Natural killer cell (primary cell): ENCODE measurements at regions not wholly inside any gene's neighbourhood (a gene's known extent, or its start where the extent isn't known, plus 50 kb on each side); places are given as distances from the start of the nearest gene placed in this dataset.
A peak's percentile ranks its signal among the peaks of the same experiment; 100 is the strongest.
"Not testable (repeated sequence)": the region's sequence is repeated elsewhere in the genome, so short reads cannot be mapped to it uniquely, and the experiment has no call there.

Source experiments
- ATAC-seq, 3 donors: fragments of 150-1000 bp in 2 of 3; fragments of 200-7000 bp in 1 of 3; cut with Tn5 transposase; 1 replicate in 1 of 3; 2 replicates in 2 of 3; pipeline ENCODE4 v1.10.0; 2021; ENCODE audit warnings: mild to moderate bottlenecking in 2 of 3, moderate library complexity in 2 of 3
- DNase-seq, 2 donors: peaks; one replicate each; pipeline versions ENCODE4 v3.0.0 to v3.0.0-alpha.2; 2013 to 2021; ENCODE audit warnings: mixed read lengths in 1 of 2
- H3K27ac ChIP-seq: one replicate; pipeline ENCODE4 v1.5.1; 2013; ENCODE audit warnings: mild to moderate bottlenecking, low read length
- H3K27me3 ChIP-seq: one replicate; pipeline ENCODE4 v1.6.1; 2013; ENCODE audit warnings: low read length; ENCODE audit not compliant: control insufficient read depth, insufficient read depth
- H3K36me3 ChIP-seq: one replicate; pipeline ENCODE4 v1.6.1; 2013; ENCODE audit warnings: low read length; ENCODE audit not compliant: control insufficient read depth, insufficient read depth
- H3K4me1 ChIP-seq: one replicate; pipeline ENCODE4 v1.6.1; 2013; ENCODE audit warnings: low read length; ENCODE audit not compliant: control insufficient read depth, insufficient read depth
- H3K4me3 ChIP-seq: one replicate; pipeline ENCODE4 v1.5.1; 2013; ENCODE audit warnings: low read length
- H3K9me3 ChIP-seq: one replicate; pipeline ENCODE4 v1.6.1; 2013; ENCODE audit warnings: low read length; ENCODE audit not compliant: control insufficient read depth, insufficient read depth
- H3K27ac Mint-ChIP-seq, 2 donors: one replicate each; pipeline ENCODE4 v1.8.0; 2022; ENCODE audit warnings: mild to moderate bottlenecking in 2 of 2, mixed read lengths in 2 of 2, moderate library complexity in 1 of 2
- H3K27me3 Mint-ChIP-seq, 2 donors: one replicate each; pipeline ENCODE4 v1.8.0; 2022; ENCODE audit warnings: low read depth in 2 of 2, mixed read lengths in 2 of 2
- H3K36me3 Mint-ChIP-seq: one replicate; pipeline ENCODE4 v1.8.0; 2022; ENCODE audit warnings: mixed read lengths
- H3K4me1 Mint-ChIP-seq, 2 donors: one replicate each; pipeline ENCODE4 v1.8.0; 2022; ENCODE audit warnings: mixed read lengths in 2 of 2
- H3K4me3 Mint-ChIP-seq: one replicate; pipeline ENCODE4 v1.8.0; 2022; ENCODE audit warnings: mild to moderate bottlenecking, moderate library complexity, mixed read lengths
- H3K9me3 Mint-ChIP-seq, 2 donors: one replicate each; pipeline ENCODE4 v1.8.0; 2022; ENCODE audit warnings: mixed read lengths in 2 of 2
- WGBS: methylation state at CpG from one replicate; pipeline ENCODE4 v1.1.7; 2013; ENCODE audit warnings: missing lambda C conversion rate; ENCODE audit not compliant: insufficient coverage; 5-methylcytosine and 5-hydroxymethylcytosine counted together
- intact Hi-C: fragments of 100-400 bp; cut with micrococcal nuclease; formaldehyde crosslinking; loops from one replicate; pipeline ENCODE4 v1.14.2; 2022
- TF ChIP-seq, protein P1 (sequence below): fragments of 200-600 bp; IDR thresholded peaks from one replicate; pipeline ENCODE4 v1.8.0; 2022; ENCODE audit warnings: antibody characterized with exemption

- H3K4me3 ChIP-seq: no peak overlapping the region
- TF ChIP-seq, protein P1, sequence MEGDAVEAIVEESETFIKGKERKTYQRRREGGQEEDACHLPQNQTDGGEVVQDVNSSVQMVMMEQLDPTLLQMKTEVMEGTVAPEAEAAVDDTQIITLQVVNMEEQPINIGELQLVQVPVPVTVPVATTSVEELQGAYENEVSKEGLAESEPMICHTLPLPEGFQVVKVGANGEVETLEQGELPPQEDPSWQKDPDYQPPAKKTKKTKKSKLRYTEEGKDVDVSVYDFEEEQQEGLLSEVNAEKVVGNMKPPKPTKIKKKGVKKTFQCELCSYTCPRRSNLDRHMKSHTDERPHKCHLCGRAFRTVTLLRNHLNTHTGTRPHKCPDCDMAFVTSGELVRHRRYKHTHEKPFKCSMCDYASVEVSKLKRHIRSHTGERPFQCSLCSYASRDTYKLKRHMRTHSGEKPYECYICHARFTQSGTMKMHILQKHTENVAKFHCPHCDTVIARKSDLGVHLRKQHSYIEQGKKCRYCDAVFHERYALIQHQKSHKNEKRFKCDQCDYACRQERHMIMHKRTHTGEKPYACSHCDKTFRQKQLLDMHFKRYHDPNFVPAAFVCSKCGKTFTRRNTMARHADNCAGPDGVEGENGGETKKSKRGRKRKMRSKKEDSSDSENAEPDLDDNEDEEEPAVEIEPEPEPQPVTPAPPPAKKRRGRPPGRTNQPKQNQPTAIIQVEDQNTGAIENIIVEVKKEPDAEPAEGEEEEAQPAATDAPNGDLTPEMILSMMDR: no peak
- peaks cover 4 to 13% of the 10 kb centered on the region in 2 donors for H3K27me3 Mint-ChIP-seq
- no peaks in the 10 kb centered on the region for H3K27me3 ChIP-seq
- no peak overlapping the region for H3K27ac ChIP-seq
- no peaks in the 10 kb centered on the region for H3K4me1 ChIP-seq
- H3K36me3 Mint-ChIP-seq: no peaks in the 10 kb centered on the region
- 89% methylated on average over 2 of the region's 4 CpGs for WGBS
- DNase-seq (no peak), ATAC-seq (no peak)
- no peaks in the 10 kb centered on the region for H3K9me3 Mint-ChIP-seq
- intact Hi-C loops: no loop called here
- no peaks in the 10 kb centered on the region for H3K4me1 Mint-ChIP-seq
- H3K9me3 ChIP-seq: no peaks in the 10 kb centered on the region
- no peaks in the 10 kb centered on the region for H3K36me3 ChIP-seq
- H3K4me3 Mint-ChIP-seq: no peak overlapping the region
- no peak overlapping the region for H3K27ac Mint-ChIP-seq
These were observed 158.9 kb upstream of the FREM1 start for GRCh38 chr9:15069106-15069505.

GRCh38 chr9:15068261-15068660 is 158.0 kb upstream of the FREM1 start:
- H3K27me3 Mint-ChIP-seq: peaks cover 4 to 13% of the 10 kb centered on the region in 2 donors
- no peaks in the 10 kb centered on the region for H3K36me3 Mint-ChIP-seq
- DNase-seq (no peak), ATAC-seq (no peak)
- no peaks in the 10 kb centered on the region for H3K9me3 ChIP-seq
- TF ChIP-seq, protein P1: no peak
- no peak overlapping the region for H3K4me3 Mint-ChIP-seq
- H3K4me3 ChIP-seq: no peak overlapping the region
- no peaks in the 10 kb centered on the region for H3K27me3 ChIP-seq
- no peak overlapping the region for H3K27ac ChIP-seq
- H3K36me3 ChIP-seq: no peaks in the 10 kb centered on the region
- no peak overlapping the region for H3K27ac Mint-ChIP-seq
- H3K4me1 ChIP-seq: no peaks in the 10 kb centered on the region
- intact Hi-C loops: no loop called here
- H3K9me3 Mint-ChIP-seq: no peaks in the 10 kb centered on the region
- no peaks in the 10 kb centered on the region for H3K4me1 Mint-ChIP-seq
- 10% methylated on average over 1 of the region's 4 CpGs for WGBS

DNA sequence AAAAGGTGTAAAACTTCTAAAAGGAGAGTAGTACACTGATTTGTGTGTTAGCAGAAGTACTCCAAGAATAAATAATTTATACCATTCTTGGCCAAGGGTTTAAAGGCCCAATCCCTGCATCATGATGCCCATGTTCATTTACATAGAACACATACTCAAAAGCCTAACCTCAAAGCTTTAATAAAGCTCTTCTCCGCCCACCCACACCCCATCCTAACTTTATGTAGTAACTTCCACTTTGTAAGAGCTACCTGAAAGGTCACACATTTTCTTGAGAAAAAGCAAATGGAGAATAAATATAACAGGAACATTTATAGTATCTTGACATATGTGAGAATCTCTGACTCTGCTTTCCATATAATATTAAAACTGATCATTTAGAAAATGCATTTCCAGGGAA is 148.8 kb upstream of the FREM1 start:
- H3K27ac Mint-ChIP-seq: no peak overlapping the region
- H3K9me3 Mint-ChIP-seq: peaks cover 0 to 5% of the 10 kb centered on the region in 2 donors
- TF ChIP-seq, protein P1: no peak

GRCh38 chr9:15058236-15058635 is 148.0 kb upstream of the FREM1 start:
- TF ChIP-seq, protein P1: no peak
- H3K4me1 ChIP-seq: no peaks in the 10 kb centered on the region
- DNase-seq (no peak), ATAC-seq (no peak)
- Mint-ChIP-seq H3K4me1 (no peaks in the 10 kb centered on the region), H3K4me3 (no peak overlapping the region), H3K9me3 (peaks cover 0 to 5% of the 10 kb centered on the region in 2 donors), H3K27me3 (peaks cover 0 to 4% of the 10 kb centered on the region in 2 donors), H3K27ac (no peak overlapping the region), H3K36me3 (no peaks in the 10 kb centered on the region)
- H3K27me3 ChIP-seq: no peaks in the 10 kb centered on the region
- no peak overlapping the region for H3K4me3 ChIP-seq
- WGBS: no CpG with 5 or more reads among the region's 4 CpGs
- no peaks in the 10 kb centered on the region for H3K9me3 ChIP-seq
- intact Hi-C loops: no loop called here
- no peaks in the 10 kb centered on the region for H3K36me3 ChIP-seq
- no peak overlapping the region for H3K27ac ChIP-seq

More for the DNA sequence above, 148.8 kb upstream of the FREM1 start:
- H3K4me1 Mint-ChIP-seq: no peaks in the 10 kb centered on the region
- 100% methylated on average over 1 of the region's 1 CpG for WGBS
- ATAC-seq (no peak), DNase-seq (no peak)
- H3K27me3 Mint-ChIP-seq: peaks cover 0 to 4% of the 10 kb centered on the region in 2 donors
- Histone ChIP-seq H3K4me3 (no peak overlapping the region), H3K9me3 (no peaks in the 10 kb centered on the region), H3K4me1 (no peaks in the 10 kb centered on the region), H3K27ac (no peak overlapping the region), H3K27me3 (no peaks in the 10 kb centered on the region), H3K36me3 (no peaks in the 10 kb centered on the region)
- intact Hi-C loops: no loop called here
- H3K4me3 Mint-ChIP-seq: no peak overlapping the region
- H3K36me3 Mint-ChIP-seq: no peaks in the 10 kb centered on the region

DNA sequence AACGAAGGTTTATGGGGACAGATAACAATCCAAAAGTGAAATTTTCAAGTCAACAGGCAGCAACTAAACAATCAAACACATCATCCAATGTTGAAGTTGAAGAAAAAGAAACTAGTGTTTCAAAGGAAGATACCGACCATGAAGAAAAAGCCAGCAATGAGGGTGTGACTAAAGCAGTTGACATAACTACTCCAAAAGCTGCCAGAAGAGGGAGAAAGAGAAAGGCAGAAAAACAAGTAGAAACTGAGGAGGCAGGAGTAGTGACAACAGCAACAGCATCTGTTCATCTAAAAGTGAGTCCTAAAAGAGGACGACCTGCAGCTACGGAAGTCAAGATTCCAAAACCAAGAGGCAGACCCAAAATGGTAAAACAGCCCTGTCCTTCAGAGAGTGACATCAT is 145.1 kb upstream of the FREM1 start:
- H3K4me3 Mint-ChIP-seq, H3K27me3 ChIP-seq, H3K27me3 Mint-ChIP-seq, H3K36me3 ChIP-seq, intact Hi-C loops, H3K4me1 ChIP-seq, H3K9me3 Mint-ChIP-seq, H3K9me3 ChIP-seq, ATAC-seq, H3K4me1 Mint-ChIP-seq, H3K4me3 ChIP-seq, H3K27ac Mint-ChIP-seq, H3K36me3 Mint-ChIP-seq, H3K27ac ChIP-seq: not testable (repeated sequence)
- peak in 1 of 2 donors; percentile 4 for DNase-seq
- WGBS: 90% methylated on average over 3 of the region's 4 CpGs
